Karpas-422 (cell line): ENCODE measurements at regions not wholly inside any gene's neighbourhood (a gene's known extent, or its start where the extent isn't known, plus 50 kb on each side); places are given as distances from the start of the nearest gene placed in this dataset.

Experiments used
- DNase-seq: peaks from one replicate; pipeline ENCODE4 v3.0.0-alpha.2; 2015
- H2AFZ ChIP-seq: fragments of 200-600 bp; sonication (generic); 2 replicates; pipeline ENCODE4 v1.6.1; 2014; ENCODE audit warnings: antibody characterized with exemption, low read length, mixed read lengths
- H3K27ac ChIP-seq: fragments of 200-600 bp; sonication (generic); 2 replicates; pipeline ENCODE4 v1.5.1; 2014; ENCODE audit warnings: mild to moderate bottlenecking, low read length, moderate library complexity
- H3K27me3 ChIP-seq: fragments of 200-600 bp; sonication (generic); 2 replicates; pipeline ENCODE4 v1.6.1; 2014; ENCODE audit warnings: low read length, mixed read lengths
- H3K36me3 ChIP-seq: fragments of 200-600 bp; sonication (generic); 2 replicates; pipeline ENCODE4 v1.6.1; 2014; ENCODE audit warnings: low read length, mixed read lengths; ENCODE audit not compliant: insufficient read depth
- H3K4me1 ChIP-seq: fragments of 200-600 bp; sonication (generic); 2 replicates; pipeline ENCODE4 v1.6.1; 2014; ENCODE audit warnings: mild to moderate bottlenecking, low read length, mixed read lengths
- H3K4me2 ChIP-seq: fragments of 200-600 bp; sonication (generic); 2 replicates; pipeline ENCODE4 v1.6.1; 2014; ENCODE audit warnings: low read length, low read depth, mild to moderate bottlenecking; ENCODE audit not compliant: poor library complexity, severe bottlenecking
- H3K4me3 ChIP-seq: fragments of 200-600 bp; sonication (generic); 2 replicates; pipeline ENCODE4 v1.5.1; 2014; ENCODE audit warnings: mild to moderate bottlenecking, antibody characterized with exemption, low read length, mixed read lengths
- H3K79me2 ChIP-seq: fragments of 200-600 bp; sonication (generic); 2 replicates; pipeline ENCODE4 v1.6.1; 2014; ENCODE audit warnings: mild to moderate bottlenecking, low read length, mixed read lengths
- H3K9ac ChIP-seq: fragments of 200-600 bp; sonication (generic); 2 replicates; pipeline ENCODE4 v1.6.0; 2014; ENCODE audit warnings: low read length
- H3K9me2 ChIP-seq: fragments of 200-600 bp; sonication (generic), shearing (Covaris generic); replicated peaks from 2 replicates; pipeline ENCODE4 v1.6.0; 2014; ENCODE audit warnings: mild to moderate bottlenecking, low read length, moderate library complexity; ENCODE audit not compliant: insufficient read depth
- H3K9me3 ChIP-seq: fragments of 300-700, 200-600 bp; sonication (generic); 2 replicates; pipeline ENCODE4 v1.6.1; 2014; ENCODE audit warnings: low read length, mixed read lengths
- H4K20me1 ChIP-seq: fragments of 200-600 bp; sonication (generic); 2 replicates; pipeline ENCODE4 v1.6.1; 2014; ENCODE audit warnings: mild to moderate bottlenecking, antibody characterized with exemption, low read length, low read depth; ENCODE audit not compliant: insufficient read depth

DNA sequence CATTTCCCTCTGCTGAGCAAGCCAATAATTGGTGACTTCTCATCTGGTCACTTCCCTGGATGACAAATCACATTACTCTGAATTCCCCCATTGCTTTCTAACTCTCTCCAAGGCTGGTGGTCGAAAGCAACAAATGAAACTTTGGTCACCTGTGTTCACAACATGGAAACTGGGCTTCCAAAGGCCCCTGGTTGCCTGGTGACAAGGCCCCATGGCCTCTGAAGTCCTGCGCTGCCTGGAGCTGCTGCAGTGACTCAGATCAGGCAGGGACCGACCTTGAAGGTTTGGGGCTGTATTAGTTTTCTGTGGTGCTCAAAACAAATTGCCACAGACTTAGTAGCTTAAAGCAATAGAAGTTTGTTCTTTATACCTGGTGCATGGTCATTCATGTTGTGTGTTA is 345.3 kb downstream of the WDR72 start:
- no peak overlapping the region for H2AFZ ChIP-seq
- H3K4me1 ChIP-seq, result no peaks in the 10 kb centered on the region
- 0 out of 2 replicates have a peak, but pooled peaks cover 2% of the 10 kb centered on the region for H3K9me2 ChIP-seq
- no peak overlapping the region for H3K4me2 ChIP-seq
- no peaks in the 10 kb centered on the region; the same call in 1 of the 2 replicates for H3K27me3 ChIP-seq
- no peak overlapping the region for H3K4me3 ChIP-seq
- no peaks in the 10 kb centered on the region for H4K20me1 ChIP-seq
- no peak overlapping the region for H3K27ac ChIP-seq
- H3K36me3 ChIP-seq, result no peaks in the 10 kb centered on the region
- DNase-seq, result no peak
- H3K9me3 ChIP-seq, result no peaks in the 10 kb centered on the region
- no peak overlapping the region for H3K9ac ChIP-seq
- no peaks in the 10 kb centered on the region for H3K79me2 ChIP-seq

DNA sequence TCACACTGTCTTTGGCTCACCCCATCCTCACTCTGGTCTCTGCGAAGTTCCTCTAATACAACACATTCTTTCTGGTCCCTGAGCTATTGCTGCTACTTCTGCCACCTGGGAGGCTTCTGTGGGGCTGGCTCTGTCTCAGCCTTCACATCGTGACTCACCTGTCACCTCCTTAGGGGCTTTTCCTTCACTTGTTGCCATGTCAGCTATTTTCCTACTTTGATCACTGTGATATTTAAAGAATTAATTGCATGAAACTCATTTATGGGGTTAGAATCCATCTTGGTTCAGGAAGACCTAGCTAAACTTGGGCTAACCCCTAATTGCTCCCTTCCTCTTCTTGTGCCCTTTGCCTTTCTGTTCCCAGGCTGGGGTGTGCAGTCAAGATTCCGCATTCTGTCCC is 346.9 kb downstream of the WDR72 start:
- Histone ChIP-seq H3K4me3 (no peak overlapping the region), H3K9ac (no peak overlapping the region), H3K27me3 (no peaks in the 10 kb centered on the region; the same call in 1 of the 2 replicates), H3K9me3 (no peaks in the 10 kb centered on the region), H3K9me2 (0 out of 2 replicates have a peak, but pooled peaks cover 3% of the 10 kb centered on the region), H3K36me3 (no peaks in the 10 kb centered on the region), H3K4me1 (no peaks in the 10 kb centered on the region), H4K20me1 (no peaks in the 10 kb centered on the region), H3K4me2 (no peak overlapping the region), H2AFZ (no peak overlapping the region), H3K79me2 (no peaks in the 10 kb centered on the region), H3K27ac (no peak overlapping the region)
- DNase-seq, result no peak

DNA sequence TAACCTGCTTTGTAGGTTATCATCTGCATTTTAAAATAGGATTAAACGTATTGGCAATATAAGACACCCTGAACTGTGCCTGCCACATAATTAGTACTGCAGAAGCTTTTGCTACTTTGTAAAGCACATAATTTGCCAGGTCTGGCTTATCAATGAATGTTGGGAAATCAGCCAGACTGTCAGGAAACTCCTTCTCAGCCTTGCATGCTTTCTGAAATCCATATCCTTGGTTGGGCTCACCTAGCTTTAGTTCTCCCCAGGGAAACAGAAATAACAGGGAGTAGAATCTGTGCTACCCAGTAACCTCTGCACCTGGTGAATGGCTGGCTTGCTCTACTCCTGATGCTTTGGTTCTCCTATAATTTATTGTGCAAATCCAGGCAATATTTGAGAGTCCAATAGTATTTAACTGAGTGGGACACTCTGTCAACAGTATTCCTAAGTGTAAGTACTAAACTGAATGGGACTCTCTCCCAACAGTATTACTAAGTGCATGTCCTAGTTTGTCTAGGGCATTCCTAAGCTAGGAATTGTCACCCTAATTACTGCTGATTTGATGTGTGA is 354.5 kb downstream of the WDR72 start:
- Histone ChIP-seq H3K27me3 (no peaks in the 10 kb centered on the region), H3K79me2 (no peaks in the 10 kb centered on the region), H3K9me3 (no peaks in the 10 kb centered on the region), H3K9ac (no peak overlapping the region), H3K9me2 (0 out of 2 replicates have a peak, but pooled peaks cover 3% of the 10 kb centered on the region), H3K4me1 (no peaks in the 10 kb centered on the region), H3K4me3 (no peak overlapping the region), H3K4me2 (no peak overlapping the region), H4K20me1 (no peaks in the 10 kb centered on the region), H3K27ac (no peak overlapping the region), H2AFZ (no peak overlapping the region), H3K36me3 (no peaks in the 10 kb centered on the region)
- no peak for DNase-seq

DNA sequence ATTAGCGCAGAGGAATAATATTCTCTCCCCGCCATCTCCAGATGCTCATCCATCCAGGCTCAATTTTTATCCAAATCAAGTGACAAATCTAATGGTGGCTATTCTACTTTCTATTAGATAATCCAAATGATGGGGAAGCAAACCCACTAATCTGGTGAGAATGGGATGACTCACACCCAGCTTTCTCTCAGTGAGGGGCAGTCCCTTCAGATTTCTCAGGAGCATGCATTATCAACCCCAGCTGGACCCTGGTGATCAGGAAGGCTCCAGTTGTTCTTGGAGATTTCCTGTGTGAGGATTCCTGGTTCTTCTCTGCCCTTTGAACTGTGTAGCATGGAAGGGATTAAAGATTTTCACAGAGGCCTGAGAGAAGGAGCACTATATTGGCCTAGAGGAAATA is 358.0 kb downstream of the WDR72 start:
- no peak overlapping the region for H3K27ac ChIP-seq
- no peaks in the 10 kb centered on the region for H3K79me2 ChIP-seq
- no peaks in the 10 kb centered on the region for H3K9me2 ChIP-seq
- no peaks in the 10 kb centered on the region for H3K36me3 ChIP-seq
- H3K4me1 ChIP-seq, result no peaks in the 10 kb centered on the region
- H3K4me3 ChIP-seq, result no peak overlapping the region
- no peaks in the 10 kb centered on the region for H4K20me1 ChIP-seq
- no peak overlapping the region for H3K9ac ChIP-seq
- H3K4me2 ChIP-seq, result no peak overlapping the region
- H2AFZ ChIP-seq, result no peak overlapping the region
- H3K27me3 ChIP-seq, result no peaks in the 10 kb centered on the region
- no peak for DNase-seq
- H3K9me3 ChIP-seq, result no peaks in the 10 kb centered on the region

DNA sequence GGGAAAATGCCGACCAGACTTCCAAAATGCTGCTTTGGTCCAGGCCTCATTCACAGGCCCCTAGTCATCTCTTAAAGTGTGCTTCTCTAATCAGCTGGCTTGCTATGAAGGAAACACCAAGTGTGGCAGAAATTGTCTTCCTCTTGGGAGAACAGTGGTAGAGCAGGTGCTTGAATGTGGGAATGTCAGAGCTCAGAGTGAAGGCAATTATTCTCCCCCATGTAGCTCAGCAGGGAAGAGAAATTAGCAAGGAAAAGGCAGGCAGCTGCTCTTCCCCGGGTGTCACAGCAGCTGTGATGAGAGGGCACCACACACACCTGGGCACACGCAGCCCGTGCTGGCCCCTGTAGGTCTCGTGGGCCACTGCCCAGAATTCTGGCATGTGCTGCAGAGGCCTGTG is 358.5 kb downstream of the WDR72 start:
- H3K36me3 ChIP-seq, result no peaks in the 10 kb centered on the region
- no peaks in the 10 kb centered on the region for H3K79me2 ChIP-seq
- no peaks in the 10 kb centered on the region for H3K27me3 ChIP-seq
- no peak overlapping the region for H3K27ac ChIP-seq
- no peaks in the 10 kb centered on the region for H4K20me1 ChIP-seq
- H3K4me3 ChIP-seq, result no peak overlapping the region
- H3K9ac ChIP-seq, result no peak overlapping the region
- no peak overlapping the region for H2AFZ ChIP-seq
- H3K9me2 ChIP-seq, result no peaks in the 10 kb centered on the region
- no peaks in the 10 kb centered on the region for H3K4me1 ChIP-seq
- H3K9me3 ChIP-seq, result no peaks in the 10 kb centered on the region
- H3K4me2 ChIP-seq, result no peak overlapping the region
- no peak for DNase-seq

DNA sequence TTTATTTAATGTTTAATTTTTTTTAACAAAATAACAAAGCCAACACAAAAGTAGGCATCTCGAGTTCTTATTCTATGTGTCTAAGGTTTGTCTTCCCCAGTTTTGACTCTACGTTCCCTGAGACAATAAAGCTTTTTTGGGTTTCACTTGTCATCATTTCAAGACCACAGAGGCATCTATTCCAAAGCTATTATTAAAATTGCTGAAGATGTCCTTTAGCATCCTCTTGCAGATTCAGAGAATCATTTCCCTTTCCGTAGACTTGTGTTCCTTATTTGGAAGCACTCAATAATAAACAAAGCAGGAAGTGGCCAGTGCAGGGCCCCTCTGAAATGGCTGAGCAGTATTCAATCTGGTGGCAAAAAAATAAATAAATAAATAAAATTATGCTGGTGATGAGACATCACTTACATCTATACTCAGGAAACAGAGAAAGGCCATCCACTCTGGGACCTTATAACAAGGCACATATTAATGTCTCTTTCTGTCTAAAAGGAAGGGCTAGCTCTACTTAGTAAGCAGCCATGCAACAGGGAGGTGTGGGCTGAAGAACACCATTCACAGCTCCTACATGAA is 362.3 kb downstream of the WDR72 start:
- H3K27ac ChIP-seq, result no peak overlapping the region
- no peak overlapping the region for H2AFZ ChIP-seq
- no peaks in the 10 kb centered on the region for H3K9me3 ChIP-seq
- no peak overlapping the region for H3K9ac ChIP-seq
- no peaks in the 10 kb centered on the region for H3K79me2 ChIP-seq
- H3K4me2 ChIP-seq, result no peak overlapping the region
- H3K9me2 ChIP-seq, result no peaks in the 10 kb centered on the region
- H3K4me1 ChIP-seq, result no peaks in the 10 kb centered on the region
- no peaks in the 10 kb centered on the region for H3K27me3 ChIP-seq
- no peaks in the 10 kb centered on the region for H4K20me1 ChIP-seq
- H3K36me3 ChIP-seq, result no peaks in the 10 kb centered on the region
- no peak overlapping the region for H3K4me3 ChIP-seq
- DNase-seq, result no peak

DNA sequence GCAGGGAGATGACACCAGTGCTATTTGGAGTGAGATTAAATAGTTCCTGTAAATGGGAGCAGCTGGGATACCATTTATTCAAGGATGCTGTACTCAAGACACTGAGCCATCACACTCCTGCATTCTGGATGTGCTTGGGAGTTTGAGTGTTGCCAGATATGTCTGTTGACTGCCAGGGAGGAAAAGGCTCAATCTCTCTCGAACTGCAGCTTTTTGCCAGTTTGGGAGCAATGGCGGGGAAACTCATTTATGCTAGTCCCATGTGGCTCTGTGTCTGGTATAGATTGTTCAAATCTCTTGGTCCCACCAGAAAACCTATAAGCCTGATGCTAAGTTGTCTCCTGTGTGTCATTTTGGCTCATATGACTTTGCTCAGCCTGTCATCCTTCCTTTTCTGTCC is 363.6 kb downstream of the WDR72 start:
- H2AFZ ChIP-seq, result no peak overlapping the region
- H3K27ac ChIP-seq, result no peak overlapping the region
- H3K9me2 ChIP-seq, result no peaks in the 10 kb centered on the region
- no peak overlapping the region for H3K9ac ChIP-seq
- H3K4me1 ChIP-seq, result no peaks in the 10 kb centered on the region
- H3K4me3 ChIP-seq, result no peak overlapping the region
- no peaks in the 10 kb centered on the region for H3K9me3 ChIP-seq
- no peaks in the 10 kb centered on the region for H3K79me2 ChIP-seq
- H4K20me1 ChIP-seq, result no peaks in the 10 kb centered on the region
- H3K4me2 ChIP-seq, result no peak overlapping the region
- DNase-seq, result no peak
- no peaks in the 10 kb centered on the region for H3K27me3 ChIP-seq
- H3K36me3 ChIP-seq, result no peaks in the 10 kb centered on the region

DNA sequence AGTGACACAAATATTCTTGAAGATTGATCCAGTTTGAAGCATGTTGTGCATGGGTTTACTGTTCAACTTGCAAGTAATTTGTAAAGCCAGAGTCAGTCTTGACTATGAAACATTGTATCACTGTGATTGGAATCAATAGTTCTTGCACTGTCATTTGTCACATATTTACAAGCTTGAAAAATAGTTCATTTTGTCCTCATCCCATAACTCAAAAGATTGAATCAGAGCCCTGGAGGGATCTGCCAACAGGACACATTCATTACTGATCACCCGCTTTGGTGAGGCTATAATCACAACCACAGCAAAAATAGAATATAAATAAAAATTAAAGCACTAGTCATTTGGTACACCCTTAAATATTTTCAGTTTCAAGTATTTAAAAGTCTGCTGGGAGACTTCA is 368.9 kb downstream of the WDR72 start:
- Histone ChIP-seq H3K9me2 (no peaks in the 10 kb centered on the region), H3K4me1 (no peaks in the 10 kb centered on the region), H3K4me3 (no peak overlapping the region), H3K9me3 (no peaks in the 10 kb centered on the region), H3K27me3 (no peaks in the 10 kb centered on the region), H3K9ac (no peak overlapping the region), H4K20me1 (no peaks in the 10 kb centered on the region), H3K79me2 (no peaks in the 10 kb centered on the region), H3K4me2 (no peak overlapping the region), H3K36me3 (no peaks in the 10 kb centered on the region), H2AFZ (no peak overlapping the region), H3K27ac (no peak overlapping the region)
- no peak for DNase-seq
